K562 (cell line): ENCODE measurements at regions not wholly inside any gene's neighbourhood (a gene's known extent, or its start where the extent isn't known, plus 50 kb on each side); places are given as distances from the start of the nearest gene placed in this dataset.

Experiments
- ATAC-seq: fragments of 200-7000 bp; cut with Tn5 transposase; 3 replicates; pipeline ENCODE4 v1.9.1; 2020; ENCODE audit warnings: moderate library complexity
- BruUV-seq: library from RNA; stranded (reverse); fragments of 400-500 nt; replicated peaks from 2 replicates; lab custom pipeline; 2021; lab: Mats Ljungman, UMichigan
- CTCF ChIA-PET: fragments of 300-600 bp; formaldehyde crosslinking; extraction: SDS; loops from one replicate; lab custom pipeline; 2021; ENCODE audit warnings: low intra/inter-chr PET ratio; lab: Yijun Ruan, JAX
- POLR2A ChIA-PET: fragments of 300-600, 350-650 bp; sonication (Branson Sonifier 250); formaldehyde crosslinking; extraction: SDS; loops from one replicate; lab custom pipeline; 2021; ENCODE audit warnings: antibody characterized with exemption, inconsistent platforms; lab: Yijun Ruan, JAX
- DNase-seq, 4 experiments: peaks; one replicate each; pipeline versions ENCODE4 v3.0.0 to v3.0.0-alpha.2; 2011 to 2018; ENCODE audit warnings: low spot score in 3 of 4, mixed read lengths in 3 of 4; ENCODE audit errors: extremely low read depth in 1 of 4
- FAIRE-seq: peaks from 2 replicates; lab custom pipeline; 2011; peaks lifted over from hg19 to GRCh38; lab: Jason Lieb, UNC
- H2AFZ ChIP-seq: 2 replicates; pipeline ENCODE4 v1.6.0; 2011; ENCODE audit warnings: low read depth, low read length, control low read depth, inconsistent platforms
- H3K27ac ChIP-seq: fragments of 200-600 bp; 3 replicates; pipeline ENCODE4 v1.8.0; 2011; ENCODE audit warnings: low read depth, mild to moderate bottlenecking, control low read depth, inconsistent platforms, low read length, moderate library complexity, mixed read lengths; ENCODE audit errors: extremely low read depth
- H3K27me3 ChIP-seq, 2 experiments: fragments of 300-600 bp in 1 of 2; 2 replicates in 1 of 2; 3 replicates in 1 of 2; pipeline versions ENCODE4 v1.6.0 to v1.8.0; 2011; ENCODE audit warnings: inconsistent platforms in 2 of 2, low read length in 2 of 2, mild to moderate bottlenecking in 1 of 2, mixed read lengths in 1 of 2, moderate library complexity in 1 of 2; ENCODE audit not compliant: control insufficient read depth in 2 of 2, insufficient read depth in 2 of 2
- H3K36me3 ChIP-seq: fragments of 300-600 bp; 3 replicates; pipeline ENCODE4 v1.8.0; 2011; ENCODE audit warnings: mild to moderate bottlenecking, low read length, inconsistent platforms; ENCODE audit not compliant: control insufficient read depth, insufficient read depth
- H3K4me1 ChIP-seq, 2 experiments: fragments of 200-600 bp in 1 of 2; replicated peaks in 1 of 2; 2 replicates in 1 of 2; 3 replicates in 1 of 2; pipeline versions ENCODE4 v1.5.1 to v1.8.0; 2011; ENCODE audit warnings: inconsistent platforms in 2 of 2, low read length in 2 of 2, mild to moderate bottlenecking in 1 of 2, mixed read lengths in 1 of 2, moderate library complexity in 1 of 2; ENCODE audit not compliant: control insufficient read depth in 2 of 2, insufficient read depth in 2 of 2
- H3K4me2 ChIP-seq: 2 replicates; pipeline ENCODE4 v1.6.1; 2011; ENCODE audit warnings: low read length, control low read depth, inconsistent platforms, mixed read lengths; ENCODE audit not compliant: insufficient read depth
- H3K4me3 ChIP-seq: fragments of 200-600 bp; sonication (generic), shearing (Covaris generic); 2 replicates; pipeline ENCODE4 v1.5.1; 2016; ENCODE audit warnings: control low read depth, inconsistent platforms
- H3K79me2 ChIP-seq: fragments of 200-600 bp; 3 replicates; pipeline ENCODE4 v1.8.0; 2011; ENCODE audit warnings: low read length, inconsistent platforms; ENCODE audit not compliant: control insufficient read depth, insufficient read depth
- H3K9ac ChIP-seq, 2 experiments: 2 replicates each; pipeline versions ENCODE4 v1.6.0 to v1.6.1; 2011; ENCODE audit warnings: low read depth in 2 of 2, low read length in 2 of 2, control low read depth in 1 of 2, inconsistent platforms in 1 of 2, mild to moderate bottlenecking in 1 of 2, mixed read lengths in 1 of 2; ENCODE audit not compliant: insufficient read depth in 1 of 2
- H3K9me1 ChIP-seq: one replicate; pipeline ENCODE4 v1.6.0; 2011; ENCODE audit warnings: inconsistent platforms, mild to moderate bottlenecking, low read length, moderate library complexity; ENCODE audit not compliant: control insufficient read depth, insufficient read depth
- H3K9me3 ChIP-seq: replicated peaks from 2 replicates; pipeline ENCODE4 v1.5.1; 2011; ENCODE audit warnings: low read depth, low read length, inconsistent platforms; ENCODE audit not compliant: control insufficient read depth, insufficient read depth
- H4K20me1 ChIP-seq: replicated peaks from 2 replicates; pipeline ENCODE4 v1.6.1; 2011; ENCODE audit warnings: low read length, inconsistent platforms, mixed read lengths; ENCODE audit not compliant: control insufficient read depth, insufficient read depth
- BACH1 ChIP-seq: fragments of 200-800 bp; sonication (Bioruptor generic); IDR thresholded peaks from 2 replicates; pipeline ENCODE4 v1.6.1; 2016; ENCODE audit warnings: missing genetic modification characterization, missing compliant biosample characterization
- MEIS2 ChIP-seq: fragments of 450-650 bp; IDR thresholded peaks from 2 replicates; pipeline ENCODE4 v1.6.1; 2014; ENCODE audit warnings: mild to moderate bottlenecking; ENCODE audit not compliant: partially characterized antibody
- NUFIP1 ChIP-seq: fragments of 450-650 bp; IDR thresholded peaks from 2 replicates; pipeline ENCODE4 v1.6.1; 2018; ENCODE audit not compliant: partially characterized antibody
- SRSF3 ChIP-seq: fragments of 200-400 bp; formaldehyde crosslinking; IDR thresholded peaks from 2 replicates; pipeline ENCODE4 v1.6.1; 2016; ENCODE audit warnings: mild to moderate bottlenecking, low read length, moderate library complexity; ENCODE audit not compliant: insufficient read depth
- TCF7L2 ChIP-seq: fragments of 150-350 bp; IDR thresholded peaks from 2 replicates; pipeline ENCODE4 v1.6.1; 2016; ENCODE audit warnings: low read depth, mild to moderate bottlenecking, low read length, moderate library complexity
- ZBTB33 ChIP-seq: sonication (generic); formaldehyde crosslinking; IDR thresholded peaks from 2 replicates; pipeline ENCODE4 v1.8.1; 2023; ENCODE audit warnings: mild to moderate bottlenecking, missing genetic modification reagents
- ZC3H11A ChIP-seq: IDR thresholded peaks from 2 replicates; pipeline ENCODE4 v1.6.1; 2012; ENCODE audit warnings: low read depth, low read length, improper control_type of control experiment
- ZNF217 ChIP-seq: sonication (generic); formaldehyde crosslinking; IDR thresholded peaks from 2 replicates; pipeline ENCODE4 v1.8.0; 2022; ENCODE audit warnings: mild to moderate bottlenecking, missing genetic modification reagents
- ZNF431 ChIP-seq: sonication (generic); formaldehyde crosslinking; IDR thresholded peaks from 2 replicates; pipeline ENCODE4 v1.8.0; 2022; ENCODE audit warnings: mild to moderate bottlenecking, missing genetic modification reagents
- WGBS: fragments of 100-300 bp; shearing (Covaris generic); methylation state at CpG from one replicate; pipeline ENCODE4 v1.1.6; 2016; ENCODE audit warnings: low coverage, mixed read lengths; ENCODE audit not compliant: insufficient coverage; ENCODE audit errors: missing lambda C conversion rate; 5-methylcytosine and 5-hydroxymethylcytosine counted together
- in situ Hi-C: fragments of 300-500 bp; cut with MboI; formaldehyde crosslinking; loops from 4 replicates; pipeline ENCODE4 v1.15.0; 2018; ENCODE audit warnings: inconsistent platforms, mixed read lengths
- intact Hi-C: fragments of 100-400 bp; cut with micrococcal nuclease; formaldehyde crosslinking; loops from 2 replicates; pipeline ENCODE4 v1.14.2; 2022

GRCh38 chr17:79316805-79317204, 242.2 kb downstream of the ENGASE start:
- intact Hi-C loops (no loop called here), in situ Hi-C loops (no loop called here)
- Histone ChIP-seq H2AFZ (no peak overlapping the region), H3K9me3 (no peaks in the 10 kb centered on the region), H3K79me2 (no peaks in the 10 kb centered on the region), H3K4me3 (no peak overlapping the region), H3K27ac (no peak overlapping the region), H3K9me1 (no peaks in the 10 kb centered on the region), H3K36me3 (no peaks in the 10 kb centered on the region), H3K27me3 (peaks cover 8 to 58% of the 10 kb centered on the region in 2 experiments; a peak in 4 of 5 replicates), H3K4me2 (no peak overlapping the region)
- DNase-seq (no peak), FAIRE-seq (no peak)
- BruUV-seq: no TSS peak
- ChIA-PET CTCF (no interaction called here), POLR2A (interaction anchor here (1.0 kb wide), 1 partner anchor 10 kb away, joined by 3 read pairs; no protein-coding TSS in a partner anchor)
- WGBS: 0% methylated on average over 6 of the region's 6 CpGs
- TF ChIP-seq ZBTB33 (CRISPR knock-in tag) (no peak), ZNF217 (CRISPR knock-in tag) (no peak), SRSF3 (no peak), MEIS2 (no peak), ZNF431 (CRISPR knock-in tag) (no peak), NUFIP1 (no peak), TCF7L2 (no peak), ZC3H11A (no peak), BACH1 (tag) (no peak)
- TF ChIP-seq, all 486 proteins: peak for 0
- Histone ChIP-seq H3K4me1 (no peaks in the 10 kb centered on the region), H3K9ac (no peak overlapping the region), H4K20me1 (peaks cover 4% of the 10 kb centered on the region; the same call in 1 of the 2 replicates)
- ATAC-seq: no peak
